SK-N-MC (cell line): ENCODE measurements at regions not wholly inside any gene's neighbourhood (a gene's known extent, or its start where the extent isn't known, plus 50 kb on each side); places are given as distances from the start of the nearest gene placed in this dataset.

Experiments used
- EZH2 ChIP-seq: fragments of 200-600 bp; sonication (generic); IDR thresholded peaks from one replicate; pipeline ENCODE4 v1.6.1; 2017; ENCODE audit warnings: antibody characterized with exemption
- FOXP2 ChIP-seq: optimal IDR thresholded peaks from 2 replicates; pipeline ENCODE3; 2011; ENCODE audit warnings: mild to moderate bottlenecking, moderate library complexity; ENCODE audit not compliant: insufficient read depth; ENCODE audit errors: extremely low read length, control extremely low read depth
- POLR2AphosphoS5 ChIP-seq: IDR thresholded peaks from 2 replicates; pipeline ENCODE4 v1.6.1; 2012; ENCODE audit warnings: mild to moderate bottlenecking, low read depth, low read length, borderline replicate concordance

DNA sequence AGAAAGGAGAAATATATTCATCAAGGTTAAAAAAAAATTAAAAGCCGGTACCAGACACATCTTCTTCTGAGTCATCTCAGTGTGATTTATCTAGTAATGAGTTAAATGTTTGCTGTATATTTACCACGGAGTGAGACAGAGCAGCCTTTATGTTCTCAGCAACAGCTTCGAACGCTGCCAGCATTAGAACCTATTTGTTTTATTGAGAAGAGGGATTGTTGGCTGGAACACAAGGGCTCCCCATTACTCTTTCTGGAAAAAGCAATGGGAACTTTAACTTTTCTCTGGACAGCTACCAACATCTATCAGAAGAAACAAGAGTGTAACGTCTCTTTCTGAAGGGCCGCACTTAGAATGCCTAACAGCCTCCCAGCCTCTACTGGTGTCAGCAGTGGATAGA lies 105.3 kb upstream of the TAB2 start:
- no peak for TF ChIP-seq POLR2AphosphoS5
- TF ChIP-seq EZH2 = no peak
- no peak for TF ChIP-seq FOXP2
